ENCODE measurements at regions not wholly inside any gene's neighbourhood (a gene's known extent, or its start where the extent isn't known, plus 50 kb on each side); places are given as distances from the start of the nearest gene placed in this dataset.
A peak's percentile ranks its signal among the peaks of the same experiment; 100 is the strongest.

DNA sequence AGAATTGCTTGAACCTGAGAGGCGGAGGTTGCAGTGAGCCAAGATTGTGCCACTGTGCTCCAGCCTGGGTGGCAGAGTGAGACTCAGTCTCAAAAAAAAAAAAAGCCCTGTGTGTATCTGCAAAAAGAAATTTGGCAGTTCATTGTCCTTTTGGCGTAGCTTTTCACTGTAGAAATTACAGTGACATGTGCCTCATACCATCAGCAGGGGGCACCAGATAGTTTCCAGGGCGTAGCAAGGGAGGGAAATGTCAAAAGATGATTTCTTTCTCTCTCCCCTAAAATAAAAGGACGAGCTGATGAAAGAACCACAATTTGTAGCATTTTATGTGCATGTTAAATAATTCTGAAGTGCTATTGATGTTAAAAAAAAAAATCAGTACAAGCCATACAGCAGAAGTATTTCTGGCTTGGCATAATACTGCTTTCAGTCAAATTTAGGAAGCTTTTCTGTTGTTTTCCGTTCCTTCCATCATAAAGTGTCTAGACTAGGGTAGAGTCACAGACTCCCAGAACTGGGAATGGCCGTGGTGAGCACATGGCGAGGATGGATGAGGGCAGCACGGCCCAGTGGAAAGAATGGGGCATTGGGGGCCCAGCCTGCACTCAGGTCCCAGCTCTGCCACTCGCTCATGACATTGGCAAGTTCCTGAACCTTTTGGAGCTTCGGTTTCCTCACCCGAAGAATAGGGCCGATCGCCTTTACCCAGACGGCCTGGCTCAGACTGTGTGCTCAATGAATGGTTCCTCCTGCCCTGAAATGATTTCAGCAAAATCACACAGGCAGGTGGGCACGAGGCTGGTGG, 59.8 kb upstream of the RPH3AL start:
- DNase-seq = peak; percentile 70

DNA sequence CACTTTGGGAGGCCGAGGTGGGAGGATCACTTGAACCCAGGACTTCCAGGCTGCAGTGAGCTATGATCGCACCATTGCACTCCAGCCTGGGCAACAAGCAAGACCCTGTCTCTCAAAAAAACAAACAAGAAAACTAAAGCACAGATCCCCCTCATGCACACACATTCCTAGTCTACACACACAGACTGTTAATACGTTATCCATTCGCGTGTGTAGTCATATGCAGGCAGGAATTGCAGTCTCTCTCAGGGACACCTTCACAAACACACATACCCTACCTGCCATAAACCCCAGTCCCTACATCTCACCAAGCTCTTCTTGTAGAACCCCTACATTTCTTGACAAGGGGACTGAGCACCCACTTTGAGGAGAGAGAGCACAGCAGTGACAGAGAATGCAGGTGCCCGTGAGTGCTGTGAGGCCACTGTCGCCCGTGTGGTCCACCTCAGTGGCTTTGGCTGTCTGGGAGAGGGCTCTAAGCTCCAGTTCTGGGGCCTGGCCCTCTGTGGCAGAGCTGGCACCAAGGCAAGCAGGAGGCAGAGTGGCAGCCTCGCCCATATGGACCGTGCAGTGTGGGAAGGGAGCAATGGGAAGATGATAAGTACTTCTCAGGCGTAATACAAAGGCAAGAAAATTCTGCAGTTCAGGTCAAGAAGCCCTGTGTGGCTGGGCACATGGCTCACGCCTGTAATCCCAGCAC, 59.0 kb upstream of the RPH3AL start:
- no peak for DNase-seq

DNA sequence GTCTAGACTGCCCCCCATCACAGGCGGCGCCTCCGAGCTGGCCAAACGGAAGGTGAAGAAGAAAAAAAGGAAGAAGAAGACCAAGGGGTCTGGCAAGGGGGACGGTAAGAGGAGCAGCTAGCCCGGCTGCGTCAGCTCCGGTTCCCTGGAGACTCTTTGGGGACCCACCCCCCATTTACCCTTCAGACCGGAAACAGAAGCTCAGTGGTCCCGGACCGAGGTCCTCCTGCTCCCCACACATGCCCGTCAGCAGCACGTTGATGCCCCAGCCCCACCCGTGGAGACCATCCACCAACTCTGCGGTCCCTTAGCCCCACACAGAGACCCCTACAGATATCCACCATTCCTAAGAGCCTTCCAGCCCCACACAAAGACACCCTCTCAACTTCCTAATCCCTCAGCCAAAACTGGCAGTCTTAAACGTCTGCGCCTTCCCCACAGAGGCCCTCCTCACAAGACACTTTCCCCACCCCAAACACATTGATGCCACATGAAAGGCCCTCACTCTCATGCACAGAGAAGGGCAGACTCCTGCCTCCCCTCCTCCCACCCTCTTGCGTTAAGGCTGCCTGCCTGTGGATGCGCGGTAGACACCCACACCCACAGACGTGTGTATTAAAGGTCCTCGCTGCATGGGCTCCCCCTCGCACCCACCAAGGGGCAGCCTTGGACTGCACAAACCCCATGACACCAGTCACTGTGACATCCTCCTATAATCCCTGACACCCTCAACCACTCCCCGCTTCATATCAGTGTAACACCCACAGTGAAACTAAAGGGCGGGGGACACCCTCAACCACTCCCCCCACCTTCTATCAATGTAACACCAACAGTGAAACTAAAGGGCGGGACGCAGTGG, 58.2 kb upstream of the RPH3AL start:
- peak; percentile 52 for DNase-seq

DNA sequence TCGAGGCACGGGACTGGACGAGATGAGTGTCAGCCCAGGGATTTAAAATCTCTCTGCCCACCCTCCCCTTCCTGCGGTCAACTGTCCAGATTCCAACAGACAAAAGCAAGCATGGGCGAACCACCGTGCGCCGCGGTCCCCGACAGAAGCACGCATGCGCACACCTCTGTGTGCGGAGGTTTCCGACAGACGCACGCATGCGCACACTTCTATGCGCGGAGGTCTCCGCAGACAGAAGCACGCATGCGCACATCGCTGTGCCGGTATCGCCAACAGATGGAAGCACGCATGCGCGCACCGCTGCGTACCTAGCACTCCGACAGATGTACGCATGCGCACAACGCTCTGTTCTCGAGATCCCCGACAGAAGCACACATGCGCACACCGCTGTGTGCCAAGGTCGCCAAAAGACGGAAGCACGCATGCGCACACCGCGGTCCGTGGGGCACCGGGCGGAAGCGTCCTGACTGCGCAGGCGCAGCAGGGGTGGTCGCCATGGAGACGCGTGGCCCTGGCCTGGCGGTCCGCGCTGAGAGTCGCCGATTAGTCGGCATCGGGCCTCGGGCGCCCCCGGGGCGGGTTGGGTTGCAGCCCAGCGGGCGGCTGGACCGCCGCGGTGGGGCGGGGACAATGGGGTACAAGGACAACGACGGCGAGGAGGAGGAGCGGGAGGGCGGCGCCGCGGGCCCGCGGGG, 57.4 kb upstream of the RPH3AL start:
- DNase-seq = peak; percentile 99

DNA sequence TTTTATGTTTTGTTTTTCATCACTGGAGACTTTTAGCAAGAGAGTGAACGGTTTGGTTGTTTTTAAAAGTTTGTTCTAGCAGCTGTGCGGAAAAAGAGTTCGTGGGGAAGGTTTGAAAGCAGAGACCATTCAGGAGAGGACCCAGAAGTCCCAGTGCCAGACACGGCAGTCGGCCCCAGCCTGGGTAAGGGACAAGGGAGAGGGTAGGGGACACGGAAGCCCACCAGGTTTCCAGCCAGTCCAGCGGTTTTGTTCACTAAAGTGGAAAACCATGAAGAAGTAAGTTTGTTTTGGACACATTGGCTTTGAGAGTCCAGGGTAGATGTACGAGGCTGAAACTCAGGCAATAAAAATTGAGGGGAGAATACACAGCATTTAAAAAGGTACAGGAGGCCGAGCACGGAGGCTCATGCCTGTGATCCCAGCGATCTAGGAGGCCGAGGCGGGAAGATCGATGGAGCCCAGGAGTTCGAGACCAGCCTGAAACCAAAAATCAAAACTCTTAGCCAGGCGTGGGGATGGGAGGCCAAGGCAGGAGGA, 56.8 kb upstream of the RPH3AL start:
- DNase-seq = no peak

DNA sequence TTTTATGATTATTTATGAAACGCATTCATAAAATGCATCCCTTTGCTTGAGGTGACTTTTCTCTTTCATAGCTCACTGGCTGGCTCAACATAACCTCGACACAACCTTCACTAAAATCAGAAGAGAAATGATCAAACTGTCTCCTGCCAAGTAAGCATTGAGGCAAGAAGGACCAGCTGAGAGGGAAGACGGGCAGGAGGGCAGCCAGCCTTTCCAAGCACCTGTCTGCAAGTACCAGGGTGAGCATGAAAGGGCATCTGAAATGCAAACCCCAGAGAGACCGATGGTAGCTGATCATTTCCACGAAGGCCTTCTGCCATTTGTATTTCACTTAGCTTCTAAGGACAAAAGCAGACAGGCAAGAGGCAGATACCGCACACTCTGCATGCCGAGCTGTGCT, 52.1 kb upstream of the RPH3AL start:
- DNase-seq = no peak

Data from activated naive CD4-positive, alpha-beta T cell treated with Interleukin-2 at 50 U/mL for 16 hours (primary cell).